Fibroblast of skin of scalp (primary cell): ENCODE measurements at regions not wholly inside any gene's neighbourhood (a gene's known extent, or its start where the extent isn't known, plus 50 kb on each side); places are given as distances from the start of the nearest gene placed in this dataset.
"Not testable (repeated sequence)": the region's sequence is repeated elsewhere in the genome, so short reads cannot be mapped to it uniquely, and the experiment has no call there.

Source experiments
- DNase-seq: peaks from one replicate; pipeline ENCODE4 v3.0.0-alpha.2; 2013

GRCh38 chr7:109331423-109331822, 761.7 kb downstream of the DNAJB9 start:
- DNase-seq: no peak

GRCh38 chr7:109335951-109336350, 766.3 kb downstream of the DNAJB9 start:
- no peak for DNase-seq

GRCh38 chr7:109336531-109336930, 766.9 kb downstream of the DNAJB9 start:
- no peak for DNase-seq

GRCh38 chr7:109343678-109344077, 774.0 kb downstream of the DNAJB9 start:
- DNase-seq: peak; percentile 24

GRCh38 chr7:109351493-109351892, 781.8 kb downstream of the DNAJB9 start:
- DNase-seq: no peak

GRCh38 chr7:109354000-109354399, 784.3 kb downstream of the DNAJB9 start:
- no peak for DNase-seq

GRCh38 chr7:109354552-109354951, 784.9 kb downstream of the DNAJB9 start:
- no peak for DNase-seq

GRCh38 chr7:109375823-109376222, 806.1 kb downstream of the DNAJB9 start:
- no peak for DNase-seq

GRCh38 chr7:109376576-109376975, 806.9 kb downstream of the DNAJB9 start:
- DNase-seq: peak; percentile 41

GRCh38 chr7:109377076-109377884, 807.6 kb downstream of the DNAJB9 start:
- no peak for DNase-seq

- no peak for DNase-seq
Observed at GRCh38 chr7:109386959-109387358, 817.3 kb downstream of the DNAJB9 start.

GRCh38 chr7:109387530-109387929, 817.9 kb downstream of the DNAJB9 start:
- no peak for DNase-seq

GRCh38 chr7:109391240-109391639, 821.6 kb downstream of the DNAJB9 start:
- DNase-seq: no peak

- no peak for DNase-seq
Observed at GRCh38 chr7:109402107-109402506, 832.4 kb downstream of the DNAJB9 start.

- DNase-seq: no peak
Observed at GRCh38 chr7:109407756-109408155, 838.1 kb downstream of the DNAJB9 start.

GRCh38 chr7:109437957-109438356, 868.3 kb downstream of the DNAJB9 start:
- DNase-seq: no peak

GRCh38 chr7:109449760-109450159, 880.1 kb downstream of the DNAJB9 start:
- DNase-seq: no peak

GRCh38 chr7:109456116-109456515, 886.4 kb downstream of the DNAJB9 start:
- DNase-seq: no peak

- no peak for DNase-seq
Observed at GRCh38 chr7:109460296-109460695, 890.6 kb downstream of the DNAJB9 start.

GRCh38 chr7:109462171-109462570, 892.5 kb downstream of the DNAJB9 start:
- DNase-seq: no peak

GRCh38 chr7:109467729-109468128, 898.1 kb downstream of the DNAJB9 start:
- DNase-seq: not testable (repeated sequence)

- no peak for DNase-seq
Observed at GRCh38 chr7:109473172-109473571, 903.5 kb downstream of the DNAJB9 start.

- DNase-seq: no peak
Observed at GRCh38 chr7:109476409-109476808, 906.7 kb downstream of the DNAJB9 start.

GRCh38 chr7:109479388-109479787, 909.7 kb downstream of the DNAJB9 start:
- peak; percentile 2 for DNase-seq

GRCh38 chr7:109490607-109491006, 920.9 kb downstream of the DNAJB9 start:
- not testable (repeated sequence) for DNase-seq
